PC-3 (cell line): ENCODE measurements at regions not wholly inside any gene's neighbourhood (a gene's known extent, or its start where the extent isn't known, plus 50 kb on each side); places are given as distances from the start of the nearest gene placed in this dataset.
A peak's percentile ranks its signal among the peaks of the same experiment; 100 is the strongest.

Experiments used
- ATAC-seq: fragments of 200-7000 bp; cut with Tn5 transposase; 2 replicates; pipeline ENCODE4 v1.9.1; 2020; ENCODE audit warnings: mild to moderate bottlenecking, moderate library complexity
- BruUV-seq: library from RNA; stranded (reverse); fragments of 400-500 nt; replicated peaks from 2 replicates; lab custom pipeline; 2021; lab: Mats Ljungman, UMichigan
- CTCF ChIA-PET: fragments of 300-600 bp; sonication (Branson Sonifier 250); formaldehyde crosslinking; loops from one replicate; lab custom pipeline; 2022; ENCODE audit warnings: antibody characterized with exemption; lab: Charles Lee
- POLR2A ChIA-PET: fragments of 300-600 bp; sonication (Branson Sonifier 250); formaldehyde crosslinking; loops from one replicate; lab custom pipeline; 2022; ENCODE audit warnings: antibody characterized with exemption; ENCODE audit not compliant: unreplicated experiment; lab: Charles Lee
- DNase-seq: peaks from one replicate; pipeline ENCODE4 v3.0.0-alpha.2; 2015
- H2AFZ ChIP-seq: fragments of 300-600 bp; sonication (generic); 2 replicates; pipeline ENCODE4 v1.6.0; 2016; ENCODE audit warnings: antibody characterized with exemption, low read length
- H3F3A ChIP-seq: fragments of 300-600 bp; sonication (generic); one replicate; pipeline ENCODE4 v1.6.0; 2017; ENCODE audit warnings: antibody characterized with exemption, low read length, control low read depth, mild to moderate bottlenecking; ENCODE audit not compliant: unreplicated experiment
- H3K27ac ChIP-seq: fragments of 300-600 bp; sonication (generic); 2 replicates; pipeline ENCODE4 v1.5.1; 2016; ENCODE audit warnings: mild to moderate bottlenecking, low read length
- H3K27me3 ChIP-seq: fragments of 300-600 bp; sonication (generic); 2 replicates; pipeline ENCODE4 v1.6.1; 2016; ENCODE audit warnings: low read length, mixed read lengths
- H3K36me3 ChIP-seq: fragments of 300-600 bp; sonication (generic); 2 replicates; pipeline ENCODE4 v1.6.1; 2016; ENCODE audit warnings: low read depth, mixed run types, low read length, mixed read lengths
- H3K4me1 ChIP-seq: fragments of 300-600 bp; sonication (generic); 2 replicates; pipeline ENCODE4 v1.5.1; 2016; ENCODE audit warnings: low read length; ENCODE audit not compliant: insufficient read depth
- H3K4me2 ChIP-seq: fragments of 300-600 bp; sonication (generic); 2 replicates; pipeline ENCODE4 v1.6.0; 2016; ENCODE audit warnings: low read length
- H3K4me3 ChIP-seq: fragments of 300-600 bp; sonication (generic); 2 replicates; pipeline ENCODE4 v1.5.1; 2016; ENCODE audit warnings: mild to moderate bottlenecking, low read length, mixed read lengths
- H3K79me2 ChIP-seq: fragments of 300-600 bp; sonication (generic); 2 replicates; pipeline ENCODE4 v1.6.1; 2017; ENCODE audit warnings: low read length, mixed read lengths
- H3K9ac ChIP-seq: fragments of 300-600 bp; sonication (generic); 2 replicates; pipeline ENCODE4 v1.6.0; 2016; ENCODE audit warnings: mild to moderate bottlenecking, low read length
- H3K9me2 ChIP-seq: fragments of 300-600 bp; sonication (generic); replicated peaks from 2 replicates; pipeline ENCODE4 v1.6.1; 2016; ENCODE audit warnings: mixed run types, low read length, mixed read lengths
- H3K9me3 ChIP-seq: fragments of 300-600 bp; sonication (generic); 2 replicates; pipeline ENCODE4 v1.6.1; 2016; ENCODE audit warnings: low read length, mixed read lengths
- H4K20me1 ChIP-seq: fragments of 300-600 bp; sonication (generic); 2 replicates; pipeline ENCODE4 v1.6.1; 2016; ENCODE audit warnings: low read length, mixed read lengths
- CTCF ChIP-seq: fragments of 300-600 bp; sonication (generic); conservative IDR thresholded peaks from 2 replicates; pipeline ENCODE4 v1.5.1; 2017; ENCODE audit warnings: antibody characterized with exemption, low read depth, mild to moderate bottlenecking, low read length
- EZH2 ChIP-seq: fragments of 300-600 bp; sonication (generic); IDR thresholded peaks from one replicate; pipeline ENCODE4 v1.6.1; 2017; ENCODE audit warnings: antibody characterized with exemption, mild to moderate bottlenecking, low read length; ENCODE audit not compliant: unreplicated experiment
- EZH2phosphoT487 ChIP-seq: fragments of 300-600 bp; sonication (generic); IDR thresholded peaks from 2 replicates; pipeline ENCODE4 v1.6.1; 2018; ENCODE audit warnings: mild to moderate bottlenecking, antibody characterized with exemption, low read length, borderline replicate concordance
- intact Hi-C: fragments of 100-400 bp; cut with micrococcal nuclease; formaldehyde crosslinking; loops from 2 replicates; pipeline ENCODE4 v1.9.0; 2023

- no peaks in the 10 kb centered on the region for H4K20me1 ChIP-seq
- no peak; the same call in 1 of the 2 replicates for ATAC-seq
- H3K4me2 ChIP-seq, result peak overlapping the region; percentile 77
- CTCF ChIA-PET, result interaction anchor here (0.6 kb wide), 1 partner anchor 126 kb away, joined by 3 read pairs; no protein-coding TSS in a partner anchor
- no TSS peak for BruUV-seq
- peaks cover 7% of the 10 kb centered on the region for H3F3A ChIP-seq
- H2AFZ ChIP-seq, result no peak overlapping the region
- no peaks in the 10 kb centered on the region for H3K9me2 ChIP-seq
- H3K4me3 ChIP-seq, result no peak overlapping the region
- H3K4me1 ChIP-seq, result peaks cover 25% of the 10 kb centered on the region
- no peaks in the 10 kb centered on the region for H3K27me3 ChIP-seq
- DNase-seq, result no peak
- peak overlapping the region; percentile 49 for H3K9ac ChIP-seq
- no peaks in the 10 kb centered on the region for H3K9me3 ChIP-seq
- POLR2A ChIA-PET, result interaction anchor here (0.5 kb wide), 1 partner anchor 299 kb away, joined by 3 read pairs; no protein-coding TSS in a partner anchor
- H3K79me2 ChIP-seq, result no peaks in the 10 kb centered on the region
- no peak for TF ChIP-seq EZH2phosphoT487
- TF ChIP-seq EZH2, result no peak
- TF ChIP-seq CTCF, result no peak
- no peaks in the 10 kb centered on the region for H3K36me3 ChIP-seq
- H3K27ac ChIP-seq, result peak overlapping the region; percentile 96
- intact Hi-C loops, result loop anchor here (1.0 to 10.0 kb wide), 5 partner anchors 24 to 259 kb away; partner anchors contain the start of gene TNC
Measured at GRCh38 chr9:115373710-115374045, 255.7 kb upstream of the TNC start.

- Histone ChIP-seq H3K9ac (no peak overlapping the region), H3K27me3 (no peaks in the 10 kb centered on the region), H4K20me1 (no peaks in the 10 kb centered on the region), H2AFZ (no peak overlapping the region), H3K9me3 (no peaks in the 10 kb centered on the region), H3K4me1 (peaks cover 24% of the 10 kb centered on the region), H3K27ac (no peak overlapping the region; the same call in 1 of the 2 replicates), H3K9me2 (no peaks in the 10 kb centered on the region), H3K4me3 (no peak overlapping the region), H3K79me2 (no peaks in the 10 kb centered on the region), H3K4me2 (no peak overlapping the region), H3F3A (peaks cover 7% of the 10 kb centered on the region), H3K36me3 (no peaks in the 10 kb centered on the region)
- TF ChIP-seq EZH2phosphoT487, result no peak
- TF ChIP-seq EZH2, result no peak
- TF ChIP-seq CTCF, result no peak
- no TSS peak for BruUV-seq
- no peak for DNase-seq
- POLR2A ChIA-PET, result no interaction called here
- no peak for ATAC-seq
- CTCF ChIA-PET, result no interaction called here
- intact Hi-C loops, result loop anchor here (10.0 kb wide), 2 partner anchors 120 to 260 kb away; partner anchors contain the start of gene TNC
Measured at GRCh38 chr9:115374724-115375268, 256.8 kb upstream of the TNC start.

DNA sequence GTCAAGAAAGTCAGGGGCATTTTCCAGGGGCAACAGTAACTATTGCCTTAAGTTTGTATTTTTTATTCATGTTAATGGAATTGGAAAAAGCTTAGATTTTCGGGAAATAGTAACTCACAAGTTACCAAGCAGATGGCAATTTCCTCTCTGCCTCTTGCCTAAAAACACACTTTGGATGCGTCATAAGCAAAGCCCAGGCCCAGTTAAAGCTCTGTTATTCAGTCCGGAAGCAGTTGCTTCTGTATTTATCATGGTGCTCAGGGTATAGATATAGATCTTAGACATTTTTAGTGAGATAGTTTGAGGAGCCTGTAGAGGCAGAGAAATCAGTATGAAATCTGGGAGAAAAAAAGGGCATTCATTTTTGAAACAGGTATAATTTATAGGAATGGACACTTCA, 260.3 kb upstream of the TNC start:
- DNase-seq (no peak), ATAC-seq (no peak)
- BruUV-seq, result no TSS peak
- Histone ChIP-seq H2AFZ (no peak overlapping the region), H3K79me2 (no peaks in the 10 kb centered on the region), H3K9me3 (no peaks in the 10 kb centered on the region), H3K9ac (no peak overlapping the region), H3K27ac (no peak overlapping the region), H4K20me1 (no peaks in the 10 kb centered on the region), H3K36me3 (no peaks in the 10 kb centered on the region), H3K4me2 (no peak overlapping the region), H3K4me3 (no peak overlapping the region), H3F3A (peaks cover 7% of the 10 kb centered on the region), H3K27me3 (no peaks in the 10 kb centered on the region), H3K4me1 (peaks cover 9% of the 10 kb centered on the region), H3K9me2 (no peaks in the 10 kb centered on the region)
- ChIA-PET POLR2A (no interaction called here), CTCF (no interaction called here)
- intact Hi-C loops, result loop anchor here (10.0 kb wide), 2 partner anchors 117 to 263 kb away; partner anchors contain the start of gene TNC
- TF ChIP-seq EZH2phosphoT487, result no peak
- no peak for TF ChIP-seq EZH2
- no peak for TF ChIP-seq CTCF
